OCI-LY3 (cell line): ENCODE measurements at regions not wholly inside any gene's neighbourhood (a gene's known extent, or its start where the extent isn't known, plus 50 kb on each side); places are given as distances from the start of the nearest gene placed in this dataset.

Experiments used
- H2AFZ ChIP-seq: fragments of 200-600, 300-600 bp; shearing (Covaris generic); 2 replicates; pipeline ENCODE4 v1.6.0; 2014; ENCODE audit warnings: antibody characterized with exemption, low read depth, low read length
- H3K27ac ChIP-seq: fragments of 200-600, 300-600 bp; sonication (generic); 2 replicates; pipeline ENCODE4 v1.5.1; 2014; ENCODE audit warnings: mild to moderate bottlenecking, low read length, moderate library complexity, mixed read lengths
- H3K27me3 ChIP-seq: fragments of 200-600, 300-600 bp; sonication (generic); 2 replicates; pipeline ENCODE4 v1.6.1; 2014; ENCODE audit warnings: low read depth, low read length, mixed read lengths
- H3K36me3 ChIP-seq: fragments of 200-600, 300-600 bp; sonication (generic); replicated peaks from 2 replicates; pipeline ENCODE3; 2014; ENCODE audit warnings: low read depth, low read length, mixed read lengths
- H3K4me1 ChIP-seq: fragments of 300-600, 200-600 bp; sonication (generic); 2 replicates; pipeline ENCODE4 v1.6.1; 2014; ENCODE audit warnings: low read length, mixed read lengths
- H3K4me2 ChIP-seq: fragments of 200-600, 300-600 bp; sonication (generic); 2 replicates; pipeline ENCODE4 v1.6.1; 2014; ENCODE audit warnings: low read length, mixed read lengths
- H3K4me3 ChIP-seq: fragments of 300-600, 200-600 bp; sonication (generic); 2 replicates; pipeline ENCODE4 v1.5.1; 2014; ENCODE audit warnings: antibody characterized with exemption, mild to moderate bottlenecking, low read length, moderate library complexity
- H3K79me2 ChIP-seq: fragments of 300-600, 200-600 bp; shearing (Covaris generic); 2 replicates; pipeline ENCODE4 v1.6.1; 2014; ENCODE audit warnings: mild to moderate bottlenecking, low read length, mixed read lengths
- H3K9ac ChIP-seq: fragments of 300-600, 200-600 bp; shearing (Covaris generic); 2 replicates; pipeline ENCODE4 v1.6.0; 2014; ENCODE audit warnings: mild to moderate bottlenecking, low read length, moderate library complexity
- H3K9me3 ChIP-seq: fragments of 200-600, 300-600 bp; shearing (Covaris generic); 2 replicates; pipeline ENCODE4 v1.6.1; 2014; ENCODE audit warnings: low read length, mixed read lengths; ENCODE audit not compliant: insufficient read depth
- H4K20me1 ChIP-seq: fragments of 200-600, 300-600 bp; sonication (generic); 2 replicates; pipeline ENCODE4 v1.6.1; 2016; ENCODE audit warnings: low read length, mixed read lengths; ENCODE audit not compliant: insufficient read depth
- CTCF ChIP-seq: fragments of 200-600, 300-600 bp; sonication (generic); IDR thresholded peaks from 2 replicates; pipeline ENCODE4 v1.5.1; 2014; ENCODE audit warnings: antibody characterized with exemption, low read length, low read depth
- EZH2phosphoT487 ChIP-seq: fragments of 200-600 bp; shearing (Covaris generic); IDR thresholded peaks from 2 replicates; pipeline ENCODE4 v1.6.1; 2018; ENCODE audit warnings: antibody characterized with exemption, mixed run types, low read depth

GRCh38 chr2:44834656-44835055, 106.8 kb upstream of the SIX3 start:
- no peaks in the 10 kb centered on the region for H3K27me3 ChIP-seq
- H3K27ac ChIP-seq: no peak overlapping the region
- H3K36me3 ChIP-seq: no peaks in the 10 kb centered on the region
- TF ChIP-seq EZH2phosphoT487 (no peak), CTCF (no peak)
- no peak overlapping the region for H3K9ac ChIP-seq
- no peaks in the 10 kb centered on the region for H4K20me1 ChIP-seq
- peaks cover 63% of the 10 kb centered on the region for H3K4me1 ChIP-seq
- no peaks in the 10 kb centered on the region for H3K79me2 ChIP-seq
- no peaks in the 10 kb centered on the region for H3K9me3 ChIP-seq
- no peak overlapping the region for H2AFZ ChIP-seq
- H3K4me2 ChIP-seq: no peak overlapping the region
- H3K4me3 ChIP-seq: no peak overlapping the region

- H3K36me3 ChIP-seq: no peaks in the 10 kb centered on the region
- peak overlapping the region; percentile 43 for H3K4me2 ChIP-seq
- no peak for TF ChIP-seq EZH2phosphoT487
- no peak for TF ChIP-seq CTCF
- H3K4me3 ChIP-seq: no peak overlapping the region
- H4K20me1 ChIP-seq: no peaks in the 10 kb centered on the region
- H3K9ac ChIP-seq: no peak overlapping the region
- peak overlapping the region; percentile 53 for H3K27ac ChIP-seq
- H3K27me3 ChIP-seq: no peaks in the 10 kb centered on the region
- peaks cover 63% of the 10 kb centered on the region for H3K4me1 ChIP-seq
- no peak overlapping the region; the same call in 1 of the 2 replicates for H2AFZ ChIP-seq
- H3K9me3 ChIP-seq: no peaks in the 10 kb centered on the region
- H3K79me2 ChIP-seq: no peaks in the 10 kb centered on the region
These were observed 105.3 kb upstream of the SIX3 start for GRCh38 chr2:44836174-44836573.

GRCh38 chr2:44836916-44837315, 104.6 kb upstream of the SIX3 start:
- Histone ChIP-seq H4K20me1 (no peaks in the 10 kb centered on the region), H3K27ac (no peak overlapping the region), H3K79me2 (no peaks in the 10 kb centered on the region), H2AFZ (no peak overlapping the region), H3K9ac (no peak overlapping the region), H3K4me2 (no peak overlapping the region), H3K4me1 (peaks cover 61% of the 10 kb centered on the region), H3K4me3 (no peak overlapping the region), H3K36me3 (no peaks in the 10 kb centered on the region), H3K27me3 (no peaks in the 10 kb centered on the region), H3K9me3 (no peaks in the 10 kb centered on the region)
- TF ChIP-seq EZH2phosphoT487 (no peak), CTCF (no peak)

- Histone ChIP-seq H3K9me3 (no peaks in the 10 kb centered on the region), H3K27me3 (no peaks in the 10 kb centered on the region), H3K79me2 (no peaks in the 10 kb centered on the region), H3K36me3 (no peaks in the 10 kb centered on the region), H3K27ac (no peak overlapping the region), H3K9ac (no peak overlapping the region), H3K4me1 (peaks cover 49% of the 10 kb centered on the region), H2AFZ (no peak overlapping the region), H4K20me1 (no peaks in the 10 kb centered on the region), H3K4me2 (peak overlapping the region; percentile 13; the same call in 1 of the 2 replicates), H3K4me3 (no peak overlapping the region)
- TF ChIP-seq CTCF: no peak
- TF ChIP-seq EZH2phosphoT487: no peak
These were observed 103.2 kb upstream of the SIX3 start for GRCh38 chr2:44838116-44838790.
